GM19351 (cell line): ENCODE measurements at regions not wholly inside any gene's neighbourhood (a gene's known extent, or its start where the extent isn't known, plus 50 kb on each side); places are given as distances from the start of the nearest gene placed in this dataset.
"Not testable (repeated sequence)": the region's sequence is repeated elsewhere in the genome, so short reads cannot be mapped to it uniquely, and the experiment has no call there.

Experiments
- ATAC-seq: cut with Tn5 transposase; IDR thresholded peaks from one replicate; pipeline ENCODE4 v1.9.1; 2021; ENCODE audit warnings: mild to moderate bottlenecking, moderate library complexity; ENCODE audit not compliant: unreplicated experiment

GRCh38 chr5:100693481-100693880 lies 158.3 kb downstream of the FAM174A start:
- ATAC-seq: no peak

- no peak for ATAC-seq
Observed at GRCh38 chr5:100694100-100694499, 158.9 kb downstream of the FAM174A start.

- ATAC-seq: no peak
Observed at GRCh38 chr5:100697970-100698369, 162.8 kb downstream of the FAM174A start.

- peak; percentile 81 for ATAC-seq
Observed at GRCh38 chr5:100706776-100707175, 171.6 kb downstream of the FAM174A start.

GRCh38 chr5:100708645-100709171 lies 173.5 kb downstream of the FAM174A start:
- ATAC-seq: no peak

GRCh38 chr5:100709771-100710170 lies 174.6 kb downstream of the FAM174A start:
- ATAC-seq: no peak

- ATAC-seq: not testable (repeated sequence)
Observed at GRCh38 chr5:100714780-100715179, 179.6 kb downstream of the FAM174A start.

- ATAC-seq: no peak
Observed at GRCh38 chr5:100722657-100723056, 180.4 kb downstream of the ST8SIA4 start.

GRCh38 chr5:100723229-100723628 lies 179.9 kb downstream of the ST8SIA4 start:
- ATAC-seq: no peak

GRCh38 chr5:100726116-100726515 lies 177.0 kb downstream of the ST8SIA4 start:
- no peak for ATAC-seq

GRCh38 chr5:100731768-100732167 lies 171.3 kb downstream of the ST8SIA4 start:
- peak; percentile 99 for ATAC-seq

- ATAC-seq: peak; percentile 96
Observed at GRCh38 chr5:100746730-100747129, 156.4 kb downstream of the ST8SIA4 start.

GRCh38 chr5:100749771-100750284 lies 153.3 kb downstream of the ST8SIA4 start:
- no peak for ATAC-seq

- ATAC-seq: no peak
Observed at GRCh38 chr5:100755435-100755834, 147.6 kb downstream of the ST8SIA4 start.
